Ascending aorta (tissue), 2 donors: ENCODE measurements at regions not wholly inside any gene's neighbourhood (a gene's known extent, or its start where the extent isn't known, plus 50 kb on each side); places are given as distances from the start of the nearest gene placed in this dataset.

Source experiments
- DNase-seq, 2 donors: peaks; one replicate each; pipeline ENCODE4 v3.0.0-alpha.2; 2019; ENCODE audit warnings: low spot score in 2 of 2
- H3K27ac ChIP-seq, 2 donors: fragments of 200-600 bp; sonication (generic); one replicate each; pipeline ENCODE4 v1.5.1; 2016 to 2017; ENCODE audit warnings: mild to moderate bottlenecking in 1 of 2
- H3K27me3 ChIP-seq: fragments of 200-600 bp; sonication (generic); one replicate; pipeline ENCODE4 v1.5.1; 2017
- H3K36me3 ChIP-seq, 2 donors: fragments of 200-600 bp; sonication (generic); one replicate each; pipeline ENCODE4 v1.5.1; 2016
- H3K4me1 ChIP-seq, 2 donors: fragments of 200-600 bp; sonication (generic); one replicate each; pipeline ENCODE4 v1.5.1; 2016 to 2017; ENCODE audit warnings: mild to moderate bottlenecking in 1 of 2
- H3K4me3 ChIP-seq, 2 donors: fragments of 200-600 bp; sonication (generic); one replicate each; pipeline ENCODE4 v1.5.1; 2016 to 2017; ENCODE audit warnings: mild to moderate bottlenecking in 1 of 2
- H3K9me3 ChIP-seq, 2 donors: fragments of 200-600 bp; sonication (generic); one replicate each; pipeline ENCODE4 v1.5.1; 2016
- CTCF ChIP-seq, 3 experiments: fragments of 200-600 bp in 2 of 3; fragments of 450-650 bp in 1 of 3; sonication (generic) in 2 of 3; IDR thresholded peaks; one replicate each; pipeline ENCODE4 v1.5.1; 2016 to 2019; ENCODE audit warnings: antibody characterized with exemption in 3 of 3, mild to moderate bottlenecking in 1 of 3, moderate library complexity in 1 of 3
- intact Hi-C: fragments of 100-400 bp; cut with DNase I; formaldehyde crosslinking; loops from one replicate; pipeline ENCODE4 v1.15.1; 2023

GRCh38 chr2:234378440-234378839 lies 118.4 kb downstream of the ARL4C start:
- H3K4me1 ChIP-seq = no peaks in the 10 kb centered on the region
- H3K9me3 ChIP-seq = no peaks in the 10 kb centered on the region
- no peak overlapping the region for H3K4me3 ChIP-seq
- DNase-seq = no peak
- H3K27me3 ChIP-seq = no peaks in the 10 kb centered on the region
- intact Hi-C loops = no loop called here
- H3K27ac ChIP-seq = no peak overlapping the region
- no peak for TF ChIP-seq CTCF (IDR thresholded peaks at IDR 0.05)
- no peaks in the 10 kb centered on the region for H3K36me3 ChIP-seq

GRCh38 chr2:234377761-234378391 lies 119.0 kb downstream of the ARL4C start:
- no peaks in the 10 kb centered on the region for H3K27me3 ChIP-seq
- TF ChIP-seq CTCF (IDR thresholded peaks at IDR 0.05) = no peak
- no peak for DNase-seq
- H3K36me3 ChIP-seq = no peaks in the 10 kb centered on the region
- H3K4me1 ChIP-seq = no peaks in the 10 kb centered on the region
- no peaks in the 10 kb centered on the region for H3K9me3 ChIP-seq
- H3K4me3 ChIP-seq = no peak overlapping the region
- H3K27ac ChIP-seq = no peak overlapping the region
- intact Hi-C loops = no loop called here

GRCh38 chr2:234376229-234376628 lies 120.7 kb downstream of the ARL4C start:
- H3K4me3 ChIP-seq = no peak overlapping the region
- H3K27ac ChIP-seq = no peak overlapping the region
- no peak for TF ChIP-seq CTCF (IDR thresholded peaks at IDR 0.05)
- H3K36me3 ChIP-seq = no peaks in the 10 kb centered on the region
- H3K4me1 ChIP-seq = no peaks in the 10 kb centered on the region
- no peaks in the 10 kb centered on the region for H3K9me3 ChIP-seq
- intact Hi-C loops = no loop called here
- no peaks in the 10 kb centered on the region for H3K27me3 ChIP-seq
- no peak for DNase-seq

- H3K27ac ChIP-seq = no peak overlapping the region
- intact Hi-C loops = no loop called here
- no peak for TF ChIP-seq CTCF (IDR thresholded peaks at IDR 0.05)
Measured at GRCh38 chr2:234375176-234375880, 121.6 kb downstream of the ARL4C start.

GRCh38 chr2:234374736-234375135 lies 122.1 kb downstream of the ARL4C start:
- no peaks in the 10 kb centered on the region for H3K4me1 ChIP-seq
- no peaks in the 10 kb centered on the region for H3K9me3 ChIP-seq
- no peaks in the 10 kb centered on the region for H3K27me3 ChIP-seq
- intact Hi-C loops = no loop called here
- H3K36me3 ChIP-seq = no peaks in the 10 kb centered on the region
- no peak overlapping the region for H3K27ac ChIP-seq
- TF ChIP-seq CTCF (IDR thresholded peaks at IDR 0.05) = no peak
- H3K4me3 ChIP-seq = no peak overlapping the region
- no peak for DNase-seq

More at GRCh38 chr2:234375176-234375880, 121.6 kb downstream of the ARL4C start:
- DNase-seq = no peak
- Histone ChIP-seq H3K4me1 (no peaks in the 10 kb centered on the region), H3K4me3 (no peak overlapping the region), H3K9me3 (no peaks in the 10 kb centered on the region), H3K36me3 (no peaks in the 10 kb centered on the region), H3K27me3 (no peaks in the 10 kb centered on the region)
